Putamen (tissue), 1 donor: ENCODE measurements at regions not wholly inside any gene's neighbourhood (a gene's known extent, or its start where the extent isn't known, plus 50 kb on each side); places are given as distances from the start of the nearest gene placed in this dataset.
A peak's percentile ranks its signal among the peaks of the same experiment; 100 is the strongest.

Experiments used
- DNase-seq: peaks from one replicate; pipeline ENCODE4 v3.0.0-alpha.2; 2016; ENCODE audit warnings: low spot score

DNA sequence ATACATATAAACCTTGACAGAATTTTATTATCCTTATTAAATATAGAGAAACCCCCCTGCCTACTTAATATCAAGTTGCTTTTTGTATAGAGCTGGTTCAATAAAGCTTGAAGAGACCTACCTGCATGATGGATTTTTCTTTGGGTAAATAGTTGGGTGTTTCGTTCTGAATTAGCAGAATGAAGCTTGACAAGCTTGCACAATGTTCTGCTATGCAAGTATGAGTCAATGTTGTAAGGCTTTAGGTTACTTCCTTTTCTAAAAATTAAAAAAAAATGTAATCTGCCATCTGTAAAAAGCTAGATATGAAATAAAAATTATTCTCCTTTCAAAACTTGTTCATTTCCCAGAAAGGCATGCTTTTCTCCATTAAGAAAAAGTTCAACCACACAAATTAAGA lies 1662.6 kb upstream of the SEL1L start:
- peak; percentile 18 for DNase-seq

GRCh38 chr14:83197271-83197670 lies 1663.6 kb upstream of the SEL1L start:
- DNase-seq = peak; percentile 63

- no peak for DNase-seq
Observed at GRCh38 chr14:83207550-83207949, 1673.9 kb upstream of the SEL1L start.

DNA sequence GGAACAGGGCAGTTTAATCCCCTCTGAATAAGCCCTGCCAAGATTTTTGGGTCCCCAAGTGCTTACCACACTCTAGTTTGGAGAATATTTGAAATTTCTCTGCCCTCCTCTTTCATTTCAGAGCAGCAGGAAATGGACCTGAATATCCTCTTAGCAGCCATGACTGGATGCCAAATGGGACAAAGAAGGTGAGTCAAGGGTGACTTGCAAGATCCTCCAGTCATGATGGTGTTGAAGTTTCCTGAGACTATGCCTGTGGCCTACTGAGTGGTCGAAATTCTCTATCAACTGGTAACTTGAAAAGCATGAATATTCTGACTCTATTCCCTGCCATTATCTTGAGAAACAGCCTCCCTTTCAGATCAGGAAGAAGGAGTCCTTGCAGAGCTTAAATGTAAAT lies 1674.7 kb upstream of the SEL1L start:
- DNase-seq = no peak

GRCh38 chr14:83217492-83217891 lies 1683.8 kb upstream of the SEL1L start:
- no peak for DNase-seq

DNA sequence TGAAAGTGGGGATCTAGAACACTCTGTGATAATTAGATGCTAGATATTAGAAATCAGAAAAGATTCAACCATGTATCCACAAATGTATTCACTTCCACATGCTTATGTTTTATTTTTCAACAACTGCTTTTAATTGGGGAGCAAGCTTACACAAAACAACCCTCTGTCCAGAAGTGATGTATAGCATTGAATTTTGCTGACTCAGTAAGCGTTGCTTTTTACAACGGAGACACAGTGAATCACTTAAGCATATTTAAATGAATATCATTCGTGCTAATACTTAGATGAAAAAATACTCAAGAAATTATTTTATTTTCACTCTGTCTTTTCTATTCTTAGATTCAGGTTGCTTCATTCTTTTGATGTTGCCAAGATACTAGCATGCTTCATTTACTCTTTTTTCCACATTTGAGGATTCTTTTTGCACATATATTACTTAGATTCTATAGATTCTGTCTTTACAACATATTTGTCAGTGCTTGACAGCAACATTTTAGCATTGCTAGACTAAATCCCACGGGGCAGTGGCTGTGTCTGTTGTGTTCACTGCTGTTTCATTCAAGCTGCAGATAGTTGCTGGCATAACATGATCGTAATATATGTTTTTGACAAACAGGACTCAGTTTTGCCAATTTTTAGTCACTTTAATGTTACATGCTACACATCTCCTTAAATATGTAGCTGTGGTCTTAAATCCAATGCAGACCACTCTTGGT lies 1714.4 kb upstream of the SEL1L start:
- no peak for DNase-seq

- DNase-seq = no peak
Observed at GRCh38 chr14:83251402-83251801, 1717.7 kb upstream of the SEL1L start.

DNA sequence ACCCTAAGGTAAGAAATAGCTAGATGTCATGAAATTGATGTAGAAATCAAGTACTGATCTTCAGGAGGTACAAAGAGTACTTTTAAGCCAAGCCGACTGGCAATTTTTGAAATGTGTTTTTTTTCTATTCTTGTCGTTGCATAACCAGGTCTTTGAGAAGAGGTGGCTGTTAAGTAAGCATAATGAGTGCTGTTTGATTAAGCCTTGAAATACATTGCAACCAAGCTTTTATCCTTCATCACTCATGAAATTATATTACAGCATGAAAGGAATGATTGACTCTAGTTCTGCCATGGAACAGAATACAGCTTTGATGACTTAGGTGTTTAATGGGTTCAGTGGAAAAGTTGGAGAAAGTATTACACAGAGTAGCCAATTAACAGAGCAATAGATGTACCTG lies 1720.2 kb upstream of the SEL1L start:
- DNase-seq = no peak

DNA sequence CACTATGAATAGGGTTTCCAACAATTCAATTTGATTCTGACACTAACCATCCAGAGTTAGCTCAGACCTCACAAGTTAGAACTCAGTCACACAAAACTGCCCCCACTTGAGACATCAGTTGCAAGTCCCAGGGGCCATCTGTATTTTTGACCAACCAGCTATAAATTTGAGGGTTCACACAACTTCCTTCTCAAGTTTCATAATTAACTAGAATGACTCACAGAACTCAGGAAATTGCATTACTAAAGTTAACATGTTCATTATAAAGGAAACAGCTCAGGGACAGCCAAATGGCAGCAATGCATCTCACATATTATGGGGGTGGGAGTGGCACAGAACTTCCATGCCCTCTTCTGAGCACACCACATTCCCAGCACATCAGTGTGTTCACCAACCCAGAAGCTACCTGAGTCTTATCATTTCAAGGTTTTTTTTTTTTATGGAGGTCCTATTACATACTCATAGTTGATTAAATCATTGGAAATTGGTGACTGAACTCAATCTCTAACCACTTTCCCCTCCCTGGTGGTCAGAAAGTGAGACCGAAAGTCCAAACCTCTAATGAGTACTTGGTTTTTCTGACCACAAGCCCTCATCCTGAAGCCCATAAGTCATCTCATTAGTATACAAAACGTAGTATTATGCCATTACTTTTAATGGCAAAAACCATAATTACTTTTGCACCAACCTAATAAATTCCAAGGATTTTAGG lies 1721.5 kb upstream of the SEL1L start:
- DNase-seq = no peak

DNA sequence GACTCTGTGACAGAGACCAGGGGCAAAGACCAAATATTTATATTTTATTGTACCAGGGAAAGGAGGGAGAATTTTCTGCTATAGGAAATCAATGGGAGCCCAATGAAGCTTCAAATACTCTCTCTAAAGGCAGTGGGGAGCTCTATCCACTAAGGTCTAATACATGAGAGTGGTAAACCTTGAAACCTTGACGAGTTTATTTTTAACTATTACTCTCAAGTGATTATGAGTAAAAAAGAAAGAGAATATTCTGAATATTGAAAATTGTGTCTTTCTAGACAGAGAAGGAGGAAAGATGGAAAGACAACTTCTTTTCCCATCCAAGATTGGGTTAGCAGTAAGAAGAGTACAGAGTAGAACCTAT lies 1722.1 kb upstream of the SEL1L start:
- DNase-seq = no peak

DNA sequence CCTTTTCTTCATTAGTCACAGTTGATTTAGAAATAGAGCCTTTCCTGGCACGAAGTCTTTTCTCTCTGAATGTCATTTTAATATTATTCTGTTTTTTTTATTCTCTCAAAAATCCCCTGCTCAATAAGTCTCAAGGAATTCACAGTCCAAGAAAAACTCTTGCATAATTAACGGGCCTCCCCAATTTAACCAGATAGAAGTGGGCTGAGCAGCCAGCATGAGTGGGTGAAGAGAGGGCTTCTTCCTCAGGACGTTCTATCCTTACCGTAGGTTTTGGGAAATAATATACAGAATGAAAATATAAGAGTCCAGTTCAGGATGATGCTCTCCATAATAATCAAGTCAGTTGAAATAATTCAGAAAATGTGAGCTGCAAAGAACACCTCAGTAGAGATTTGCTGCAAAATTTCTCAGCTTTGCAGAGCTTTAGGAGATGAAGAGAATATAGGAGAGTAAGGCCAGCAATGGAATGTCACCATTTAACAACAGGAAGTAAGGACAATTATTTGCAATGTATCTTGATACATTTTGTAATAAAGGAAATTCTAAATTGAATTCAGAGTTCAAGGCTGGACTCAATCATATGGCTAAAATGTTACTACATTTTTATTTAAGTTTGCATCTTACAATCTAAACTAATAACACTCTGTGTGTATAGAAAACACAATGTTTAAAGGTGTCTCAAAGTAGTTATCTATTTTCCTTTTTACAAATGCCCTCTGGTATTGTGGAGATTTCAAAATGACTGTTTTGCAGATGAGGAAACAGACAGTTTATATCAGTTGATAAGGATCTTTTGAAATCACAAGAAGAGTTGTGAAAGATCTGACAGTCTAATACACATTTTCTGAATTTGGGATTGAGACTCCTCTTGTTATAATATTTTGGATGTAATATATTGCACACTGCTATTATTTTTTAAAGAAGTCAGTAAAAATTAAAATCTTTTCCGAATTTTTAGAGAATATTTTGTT lies 1724.1 kb upstream of the SEL1L start:
- no peak for DNase-seq

DNA sequence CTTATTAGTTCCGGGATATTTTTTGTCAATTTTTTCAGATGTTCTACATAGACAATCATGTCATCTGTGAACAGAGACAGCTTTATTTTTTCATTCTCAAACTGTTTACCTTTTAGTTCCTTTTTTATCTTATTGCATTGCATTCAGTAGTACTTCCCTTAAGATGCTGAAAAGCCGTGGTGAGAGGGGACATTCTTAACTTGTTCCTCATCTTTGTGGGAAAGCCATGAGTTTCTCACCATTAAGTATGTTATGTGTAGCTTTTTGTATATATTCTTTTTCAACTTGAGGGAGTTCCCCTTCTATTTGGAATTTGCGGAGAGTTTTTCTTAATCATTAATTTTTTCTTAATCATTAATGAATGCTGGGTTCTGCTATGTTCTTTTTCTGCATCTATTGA lies 1727.1 kb upstream of the SEL1L start:
- no peak for DNase-seq

- no peak for DNase-seq
Observed at GRCh38 chr14:83269583-83269982, 1735.9 kb upstream of the SEL1L start.

DNA sequence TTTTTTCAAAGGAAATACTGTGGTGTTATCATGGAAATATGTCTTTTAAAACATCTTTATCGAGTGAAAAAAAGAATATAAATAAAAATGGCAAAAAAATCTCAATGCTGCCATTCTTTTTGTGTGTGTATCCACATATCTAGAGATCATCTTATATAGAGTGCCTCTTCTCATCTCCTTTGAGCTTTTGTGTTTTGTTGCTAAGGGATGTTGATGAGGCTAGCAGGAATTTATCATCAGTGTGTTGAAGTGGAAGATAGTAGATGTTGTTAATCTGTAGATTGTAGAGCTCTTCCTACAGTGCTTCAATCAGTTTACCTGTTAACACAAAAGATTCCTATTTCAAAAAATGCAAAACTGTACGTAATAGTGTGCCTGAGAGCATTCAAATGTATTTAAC lies 1738.0 kb upstream of the SEL1L start:
- DNase-seq = no peak

GRCh38 chr14:83280719-83281118 lies 1747.1 kb upstream of the SEL1L start:
- DNase-seq = no peak

DNA sequence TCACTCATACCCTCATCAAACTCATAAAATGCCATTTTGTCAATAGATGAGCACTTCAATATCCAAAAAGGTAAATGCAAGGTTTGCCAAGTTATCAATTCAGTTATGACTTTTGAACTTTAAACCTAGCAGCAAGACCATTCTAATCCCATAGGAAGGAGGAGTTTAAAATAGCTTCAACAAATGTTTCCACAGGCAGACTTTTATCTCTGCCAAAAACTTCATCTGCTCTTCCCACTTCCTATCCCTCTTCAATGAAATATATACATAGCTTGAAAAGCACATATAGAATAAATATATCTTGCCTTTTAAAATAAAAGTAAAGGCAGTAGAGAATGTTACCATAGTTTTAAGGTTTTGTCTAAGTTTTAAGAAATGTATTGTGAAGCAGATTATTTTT lies 1749.1 kb upstream of the SEL1L start:
- no peak for DNase-seq

- no peak for DNase-seq
Observed at GRCh38 chr14:83287300-83287699, 1753.6 kb upstream of the SEL1L start.

DNA sequence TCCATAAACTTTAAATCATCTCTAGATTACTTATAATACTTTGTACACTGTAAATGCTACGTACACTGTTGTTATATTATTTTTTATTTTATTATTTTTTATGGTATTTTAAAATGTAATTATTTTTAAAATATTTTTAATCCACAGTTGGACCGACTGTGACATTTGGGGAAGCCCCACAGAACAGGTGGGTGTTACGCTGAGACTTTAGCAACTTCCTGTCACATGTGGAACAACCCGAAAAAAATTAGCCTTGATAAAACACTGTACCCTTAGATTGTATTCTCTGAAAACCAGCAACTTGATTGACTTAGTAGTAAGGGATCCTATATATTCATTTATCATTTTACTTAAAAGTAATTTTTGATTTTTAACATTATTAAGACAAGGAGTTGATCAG lies 1755.7 kb upstream of the SEL1L start:
- DNase-seq = no peak

DNA sequence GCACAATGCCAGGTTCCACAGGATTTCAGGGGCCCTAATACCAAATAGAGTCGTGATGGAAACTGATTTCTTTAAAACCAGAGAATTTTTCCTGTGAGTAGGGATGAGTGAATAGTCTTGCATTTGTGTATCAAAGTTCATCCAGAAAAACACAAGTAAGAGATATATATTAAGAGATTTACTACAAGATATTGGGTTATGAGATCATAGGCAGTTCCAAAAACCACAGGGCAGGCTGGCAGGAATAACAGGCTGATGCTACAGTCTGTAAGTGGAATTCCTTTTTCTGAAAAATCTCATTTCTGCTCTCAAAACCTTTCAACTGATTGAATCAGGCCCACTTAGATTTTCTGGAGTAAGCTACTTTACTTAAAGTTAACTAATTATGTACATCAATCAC lies 1756.2 kb upstream of the SEL1L start:
- DNase-seq = no peak

GRCh38 chr14:83290447-83290846 lies 1756.8 kb upstream of the SEL1L start:
- DNase-seq = no peak

- DNase-seq = no peak
Observed at GRCh38 chr14:83291714-83292113, 1758.1 kb upstream of the SEL1L start.

DNA sequence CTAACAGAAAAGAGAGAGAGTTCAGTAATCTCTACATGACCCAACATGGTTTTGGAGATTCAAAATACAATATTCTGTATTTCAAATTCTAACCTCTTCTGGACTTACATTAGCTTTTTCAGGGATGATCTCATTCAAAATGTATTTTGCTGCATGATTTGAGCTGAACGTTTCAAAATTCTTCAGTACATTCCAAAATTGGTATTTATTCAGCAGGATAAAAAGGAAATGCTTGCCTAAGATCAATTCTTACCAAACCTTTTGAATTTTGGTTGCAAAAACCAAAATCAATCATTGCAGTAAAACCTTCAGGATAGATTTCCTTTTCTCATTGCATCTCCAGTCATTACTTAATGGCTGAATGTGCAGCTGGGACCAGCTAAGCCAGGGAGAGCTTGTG lies 1761.3 kb upstream of the SEL1L start:
- DNase-seq = no peak

GRCh38 chr14:83297361-83297760 lies 1763.7 kb upstream of the SEL1L start:
- no peak for DNase-seq
